ENCODE measurements at regions not wholly inside any gene's neighbourhood (a gene's known extent, or its start where the extent isn't known, plus 50 kb on each side); places are given as distances from the start of the nearest gene placed in this dataset.

- no peaks in the 10 kb centered on the region for H3K79me1 ChIP-seq (ENCODE audit: low read depth, low read length)
- no peaks in the 10 kb centered on the region for H3K79me2 ChIP-seq (ENCODE audit: control insufficient read depth in 1 of 2, insufficient read depth in 2 of 2, low read length in 2 of 2)
- no peak overlapping the region for H2AFZ ChIP-seq (ENCODE audit: low read length)
- no peak overlapping the region for H3K56ac ChIP-seq (replicated peaks; ENCODE audit: insufficient read length, low read depth, low read length)
- H3K14ac ChIP-seq (ENCODE audit: insufficient read length) = no peak overlapping the region
- no peaks in the 10 kb centered on the region for H3K23me2 ChIP-seq (ENCODE audit: low read depth, low read length)
- ChIA-PET POLR2A (ENCODE audit: partially characterized antibody) (no interaction called here), CTCF (ENCODE audit: partially characterized antibody) (no interaction called here)
- H2BK5ac ChIP-seq (ENCODE audit: low read depth, low read length) = no peak overlapping the region
- no peak overlapping the region for H2BK15ac ChIP-seq (ENCODE audit: low read length)
- H2BK120ac ChIP-seq (replicated peaks; ENCODE audit: low read depth, low read length) = no peak overlapping the region
- H3K27me3 ChIP-seq (replicated peaks in 1 of 4; ENCODE audit: control insufficient read depth in 3 of 4, extremely low read depth in 1 of 4, insufficient read depth in 3 of 4, low read length in 3 of 4) = no peaks in the 10 kb centered on the region
- H3K4me2 ChIP-seq (ENCODE audit: insufficient read depth in 1 of 2, low read depth in 2 of 2, low read length in 2 of 2) = no peak overlapping the region
- no peaks in the 10 kb centered on the region for H4K20me1 ChIP-seq (replicated peaks in 1 of 2; ENCODE audit: control insufficient read depth in 1 of 2, insufficient read depth in 2 of 2, low read length in 2 of 2)
- no peak overlapping the region for H4K91ac ChIP-seq (replicated peaks; ENCODE audit: insufficient read length, low read length)
- no peak overlapping the region for H3K4ac ChIP-seq (replicated peaks; ENCODE audit: insufficient read length, low read depth, low read length)
- 88% methylated on average over 6 of the region's 6 CpGs; no CpG with 5 or more reads in 1 of the 2 experiments for WGBS, 2 experiments (ENCODE audit: extremely low coverage in 1 of 2, insufficient coverage in 1 of 2, insufficient read length in 1 of 2, insufficient replicate concordance in 2 of 2, low coverage in 1 of 2, low lambda C conversion rate in 2 of 2, missing lambda C conversion rate in 1 of 2)
- H4K5ac ChIP-seq (ENCODE audit: insufficient read length, low read depth, low read length) = no peak overlapping the region
- H2AK5ac ChIP-seq (ENCODE audit: low read depth, low read length) = no peak overlapping the region
- H3K36me3 ChIP-seq (ENCODE audit: control insufficient read depth in 2 of 4, insufficient read depth in 4 of 4, low read length in 3 of 4) = no peaks in the 10 kb centered on the region
- H3K27ac ChIP-seq (ENCODE audit: low read depth, low read length) = no peak overlapping the region
- H3K4me1 ChIP-seq (replicated peaks in 1 of 4; ENCODE audit: control insufficient read depth in 3 of 4, insufficient read depth in 4 of 4, low read length in 3 of 4) = peaks cover 0 to 2% (median 0%) of the 10 kb centered on the region in 4 experiments; a peak in 1 of 7 replicates
- FAIRE-seq (no peak), DNase-seq (ENCODE audit: low read depth in 1 of 2, low spot score in 2 of 2) (no peak)
- no peak overlapping the region for H3K9ac ChIP-seq (replicated peaks in 1 of 4; ENCODE audit: extremely low read depth in 1 of 4, low read depth in 3 of 4, low read length in 3 of 4)
- H3K23ac ChIP-seq (ENCODE audit: insufficient read length) = no peak overlapping the region
- TF ChIP-seq SIN3A (conservative IDR thresholded peaks at IDR 0.05 in 1 of 2, IDR thresholded peaks at IDR 0.05 in 1 of 2; ENCODE audit: low read depth in 1 of 2, low read length in 2 of 2) = no peak
- TF ChIP-seq CHD2 (IDR thresholded peaks at IDR 0.05; ENCODE audit: low read length) = no peak
- TF ChIP-seq RBBP5 (IDR thresholded peaks at IDR 0.05; ENCODE audit: borderline replicate concordance, low read depth, low read length) = no peak
- no peak for TF ChIP-seq SIRT6 (IDR thresholded peaks at IDR 0.05; ENCODE audit: low read length)
- no peak overlapping the region for H3K4me3 ChIP-seq (ENCODE audit: extremely low read depth in 1 of 4, insufficient read depth in 2 of 4, low read depth in 3 of 4, low read length in 4 of 4)
- H4K8ac ChIP-seq (ENCODE audit: extremely low read depth, insufficient read depth, low read length) = no peak overlapping the region
- no peaks in the 10 kb centered on the region for H3K9me3 ChIP-seq (ENCODE audit: insufficient read depth in 2 of 2, low read depth in 1 of 2, low read length in 1 of 2)
- H3K18ac ChIP-seq (ENCODE audit: extremely low read depth, low read length) = no peak overlapping the region
- H2BK20ac ChIP-seq (ENCODE audit: low read length) = no peak overlapping the region
- no peak overlapping the region for H2BK12ac ChIP-seq (ENCODE audit: low read depth, low read length)
These were observed 694.1 kb upstream of the C9orf72 start for GRCh38 chr9:28267351-28267750.
